HL-60 (cell line): ENCODE measurements at regions not wholly inside any gene's neighbourhood (a gene's known extent, or its start where the extent isn't known, plus 50 kb on each side); places are given as distances from the start of the nearest gene placed in this dataset.

Experiments
- CTCF ChIP-seq: IDR thresholded peaks from one replicate; pipeline ENCODE4 v1.5.1; 2011; ENCODE audit warnings: low read length, control low read depth, inconsistent platforms; ENCODE audit not compliant: insufficient read depth
- POLR2AphosphoS5 ChIP-seq: IDR thresholded peaks from 2 replicates; pipeline ENCODE4 v1.6.1; 2012; ENCODE audit warnings: low read depth
- REST ChIP-seq: IDR thresholded peaks from 2 replicates; pipeline ENCODE4 v1.6.1; 2012; ENCODE audit warnings: low read depth; ENCODE audit not compliant: insufficient replicate concordance
- SPI1 ChIP-seq: IDR thresholded peaks from 2 replicates; pipeline ENCODE4 v1.6.1; 2012; ENCODE audit warnings: low read depth, mild to moderate bottlenecking, borderline replicate concordance

GRCh38 chr3:21952856-21953255, 201.8 kb upstream of the ZNF385D start:
- no peak for TF ChIP-seq CTCF
- TF ChIP-seq POLR2AphosphoS5, result no peak
- TF ChIP-seq REST, result no peak
- TF ChIP-seq SPI1, result no peak
